ENCODE measurements at regions not wholly inside any gene's neighbourhood (a gene's known extent, or its start where the extent isn't known, plus 50 kb on each side); places are given as distances from the start of the nearest gene placed in this dataset.

DNA sequence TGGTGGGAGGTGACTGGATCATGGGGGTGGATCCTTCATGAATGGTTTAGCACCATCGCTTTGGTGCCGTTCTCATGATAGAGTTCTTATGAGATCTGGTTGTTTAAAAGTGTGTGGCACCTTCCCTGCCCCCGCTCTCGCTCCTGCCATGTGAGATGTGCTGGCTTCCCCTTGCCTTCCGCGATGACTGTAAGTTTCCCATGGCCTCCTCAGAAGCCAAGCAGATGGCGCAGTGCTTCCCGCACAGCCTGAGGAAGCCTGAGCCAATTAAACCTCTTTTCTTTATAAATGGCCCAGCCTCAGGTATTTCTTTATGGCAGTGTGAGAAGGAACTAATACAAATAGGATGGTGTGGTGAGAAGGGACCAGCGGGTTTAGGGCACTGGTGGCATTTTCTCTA is 243.3 kb upstream of the CELF2 start:
- Histone ChIP-seq H3K27ac (no peak overlapping the region), H3K4me1 (ENCODE audit: insufficient read depth) (no peaks in the 10 kb centered on the region), H3K36me3 (no peaks in the 10 kb centered on the region), H3K9me3 (no peaks in the 10 kb centered on the region), H3K4me3 (no peak overlapping the region), H3K27me3 (no peaks in the 10 kb centered on the region)
- 95 to 98% (median 98%) methylated on average over 9 of the region's 9 CpGs for WGBS, 3 donors
- intact Hi-C loops (cut with DNase I) = no loop called here
- DNase-seq = no peak
- no peak for TF ChIP-seq POLR2A (IDR thresholded peaks at IDR 0.05)
- TF ChIP-seq EP300 (IDR thresholded peaks at IDR 0.05) = no peak
- TF ChIP-seq, protein P1, sequence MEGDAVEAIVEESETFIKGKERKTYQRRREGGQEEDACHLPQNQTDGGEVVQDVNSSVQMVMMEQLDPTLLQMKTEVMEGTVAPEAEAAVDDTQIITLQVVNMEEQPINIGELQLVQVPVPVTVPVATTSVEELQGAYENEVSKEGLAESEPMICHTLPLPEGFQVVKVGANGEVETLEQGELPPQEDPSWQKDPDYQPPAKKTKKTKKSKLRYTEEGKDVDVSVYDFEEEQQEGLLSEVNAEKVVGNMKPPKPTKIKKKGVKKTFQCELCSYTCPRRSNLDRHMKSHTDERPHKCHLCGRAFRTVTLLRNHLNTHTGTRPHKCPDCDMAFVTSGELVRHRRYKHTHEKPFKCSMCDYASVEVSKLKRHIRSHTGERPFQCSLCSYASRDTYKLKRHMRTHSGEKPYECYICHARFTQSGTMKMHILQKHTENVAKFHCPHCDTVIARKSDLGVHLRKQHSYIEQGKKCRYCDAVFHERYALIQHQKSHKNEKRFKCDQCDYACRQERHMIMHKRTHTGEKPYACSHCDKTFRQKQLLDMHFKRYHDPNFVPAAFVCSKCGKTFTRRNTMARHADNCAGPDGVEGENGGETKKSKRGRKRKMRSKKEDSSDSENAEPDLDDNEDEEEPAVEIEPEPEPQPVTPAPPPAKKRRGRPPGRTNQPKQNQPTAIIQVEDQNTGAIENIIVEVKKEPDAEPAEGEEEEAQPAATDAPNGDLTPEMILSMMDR (IDR thresholded peaks at IDR 0.05) = no peak

GRCh38 chr10:10776363-10776762 is 241.3 kb upstream of the CELF2 start:
- intact Hi-C loops (cut with DNase I) = no loop called here
- WGBS, 3 donors = 95 to 97% (median 96%) methylated on average over 9 of the region's 9 CpGs
- Histone ChIP-seq H3K4me1 (ENCODE audit: insufficient read depth) (no peaks in the 10 kb centered on the region), H3K36me3 (no peaks in the 10 kb centered on the region), H3K9me3 (no peaks in the 10 kb centered on the region), H3K4me3 (no peak overlapping the region), H3K27ac (no peak overlapping the region), H3K27me3 (no peaks in the 10 kb centered on the region)
- TF ChIP-seq POLR2A (IDR thresholded peaks at IDR 0.05) (no peak), EP300 (IDR thresholded peaks at IDR 0.05) (no peak)
- no peak for DNase-seq

DNA sequence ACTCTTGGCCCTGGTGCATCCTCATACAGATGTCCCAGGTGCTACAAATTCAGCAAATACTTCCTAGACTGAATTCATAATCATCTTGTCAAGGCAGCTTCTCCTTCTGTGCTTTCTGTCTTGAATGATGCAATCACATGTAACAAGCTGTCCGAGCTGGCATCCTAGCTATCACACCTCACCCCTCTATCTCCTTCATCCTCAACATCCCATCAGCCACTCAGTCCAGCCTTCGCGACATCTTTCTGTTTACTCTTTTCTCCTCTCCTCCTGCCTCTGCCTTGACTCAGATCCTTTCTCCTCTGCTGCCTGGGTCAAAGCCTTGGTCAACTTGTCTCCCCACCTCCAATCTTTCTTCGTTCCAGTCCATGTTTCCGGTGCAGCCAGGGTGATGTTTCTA is 240.4 kb upstream of the CELF2 start:
- no peak for TF ChIP-seq EP300 (IDR thresholded peaks at IDR 0.05)
- no peak for TF ChIP-seq POLR2A (IDR thresholded peaks at IDR 0.05)
- TF ChIP-seq, protein P1 (IDR thresholded peaks at IDR 0.05) = no peak
- no peak overlapping the region for H3K27ac ChIP-seq
- 93 to 97% (median 96%) methylated on average over 5 of the region's 5 CpGs for WGBS, 3 donors
- H3K27me3 ChIP-seq = no peaks in the 10 kb centered on the region
- no peaks in the 10 kb centered on the region for H3K9me3 ChIP-seq
- no peaks in the 10 kb centered on the region for H3K4me1 ChIP-seq (ENCODE audit: insufficient read depth)
- no peaks in the 10 kb centered on the region for H3K36me3 ChIP-seq
- intact Hi-C loops (cut with DNase I) = no loop called here
- DNase-seq = no peak
- no peak overlapping the region for H3K4me3 ChIP-seq

GRCh38 chr10:10777723-10778122 is 239.9 kb upstream of the CELF2 start:
- Histone ChIP-seq H3K4me3 (no peak overlapping the region), H3K36me3 (no peaks in the 10 kb centered on the region), H3K9me3 (no peaks in the 10 kb centered on the region), H3K4me1 (ENCODE audit: insufficient read depth) (no peaks in the 10 kb centered on the region), H3K27ac (no peak overlapping the region), H3K27me3 (no peaks in the 10 kb centered on the region)
- DNase-seq = no peak
- WGBS, 3 donors = 69 to 91% (median 83%) methylated on average over 5 of the region's 5 CpGs
- intact Hi-C loops (cut with DNase I) = no loop called here
- TF ChIP-seq, protein P1 (IDR thresholded peaks at IDR 0.05) = no peak
- TF ChIP-seq POLR2A (IDR thresholded peaks at IDR 0.05) (no peak), EP300 (IDR thresholded peaks at IDR 0.05) (no peak)

DNA sequence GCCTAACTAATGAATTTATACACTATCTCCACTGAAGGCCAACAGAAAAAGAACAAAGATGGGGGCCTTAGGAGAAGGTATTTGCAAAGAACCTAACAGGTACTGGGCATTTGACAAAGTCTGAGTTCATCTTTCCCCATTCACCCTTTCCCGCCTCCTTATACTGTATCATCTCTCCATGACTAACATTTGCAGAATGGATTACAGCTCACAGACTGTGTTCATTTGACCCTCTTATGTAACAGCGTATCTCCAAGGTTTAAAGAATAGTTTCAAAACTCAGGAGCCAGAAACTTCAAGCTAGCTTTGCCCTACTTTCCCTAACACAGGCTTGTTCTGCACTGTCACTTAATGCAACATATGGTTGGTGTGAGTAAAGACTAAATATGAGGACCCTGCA is 238.7 kb upstream of the CELF2 start:
- 84 to 89% (median 86%) methylated on average over 2 of the region's 2 CpGs for whole genome bisulfite sequencing, 3 donors
- no peak for DNase-seq
- intact Hi-C loops (cut with DNase I) = no loop called here
- Histone ChIP-seq H3K4me3 (no peak overlapping the region), H3K4me1 (ENCODE audit: insufficient read depth) (no peaks in the 10 kb centered on the region), H3K27me3 (no peaks in the 10 kb centered on the region), H3K9me3 (no peaks in the 10 kb centered on the region), H3K36me3 (no peaks in the 10 kb centered on the region), H3K27ac (no peak overlapping the region)
- TF ChIP-seq, protein P1 (IDR thresholded peaks at IDR 0.05) = no peak
- TF ChIP-seq POLR2A (IDR thresholded peaks at IDR 0.05) (no peak), EP300 (IDR thresholded peaks at IDR 0.05) (no peak)
